Panc1 (cell line): ENCODE measurements at regions not wholly inside any gene's neighbourhood (a gene's known extent, or its start where the extent isn't known, plus 50 kb on each side); places are given as distances from the start of the nearest gene placed in this dataset.

Source experiments
- ATAC-seq: fragments of 200-7000 bp; cut with Tn5 transposase; 2 replicates; pipeline ENCODE4 v1.9.1; 2020; ENCODE audit warnings: mild to moderate bottlenecking, moderate library complexity
- BruUV-seq: library from RNA; stranded (reverse); fragments of 400-500 nt; replicated peaks from 2 replicates; lab custom pipeline; 2021; lab: Mats Ljungman, UMichigan
- CTCF ChIA-PET: fragments of 300-600 bp; sonication (Branson Sonifier 250); formaldehyde crosslinking; loops from one replicate; lab custom pipeline; 2022; ENCODE audit warnings: antibody characterized with exemption; lab: Charles Lee
- POLR2A ChIA-PET: fragments of 300-600 bp; sonication (Branson Sonifier 250); formaldehyde crosslinking; loops from one replicate; lab custom pipeline; 2022; ENCODE audit warnings: antibody characterized with exemption; lab: Charles Lee
- DNase-seq: peaks from one replicate; pipeline ENCODE4 v3.0.0-alpha.2; 2010; ENCODE audit warnings: low read depth, low spot score
- H3K27ac ChIP-seq: 2 replicates; pipeline ENCODE4 v1.5.1; 2011; ENCODE audit warnings: mild to moderate bottlenecking, low read length, inconsistent platforms
- H3K27me3 ChIP-seq: fragments of 200-500 bp; sonication (Bioruptor generic); 2 replicates; pipeline ENCODE4 v1.6.0; 2014; ENCODE audit warnings: low read length, inconsistent platforms; ENCODE audit not compliant: control insufficient read depth, insufficient read depth
- H3K36me3 ChIP-seq: fragments of 200-500 bp; sonication (Bioruptor generic); 2 replicates; pipeline ENCODE4 v1.5.1; 2014; ENCODE audit warnings: inconsistent platforms, mild to moderate bottlenecking, low read length, moderate library complexity; ENCODE audit not compliant: control insufficient read depth, insufficient read depth
- H3K4me1 ChIP-seq: 2 replicates; pipeline ENCODE4 v1.5.1; 2011; ENCODE audit warnings: inconsistent platforms, mild to moderate bottlenecking, low read length, moderate library complexity; ENCODE audit not compliant: control insufficient read depth, insufficient read depth
- H3K4me3 ChIP-seq, 2 experiments: 2 replicates each; pipeline ENCODE4 v1.5.1; 2011 to 2012; ENCODE audit warnings: low read depth in 2 of 2, low read length in 2 of 2, mild to moderate bottlenecking in 2 of 2, inconsistent platforms in 1 of 2, moderate library complexity in 1 of 2
- H3K9me3 ChIP-seq: fragments of 200-500 bp; sonication (Bioruptor generic); 2 replicates; pipeline ENCODE4 v1.5.1; 2014; ENCODE audit warnings: low read depth, mild to moderate bottlenecking, inconsistent platforms, low read length, moderate library complexity; ENCODE audit not compliant: control insufficient read depth, insufficient read depth
- CTCF ChIP-seq: fragments of 450-650 bp; IDR thresholded peaks from 2 replicates; pipeline ENCODE4 v1.5.1; 2017; ENCODE audit warnings: mild to moderate bottlenecking
- POLR2AphosphoS5 ChIP-seq: IDR thresholded peaks from 2 replicates; pipeline ENCODE4 v1.6.1; 2012; ENCODE audit warnings: mild to moderate bottlenecking, low read depth, low read length, moderate library complexity
- REST ChIP-seq, 2 experiments: IDR thresholded peaks; 2 replicates each; pipeline ENCODE4 v1.6.1; 2011 to 2012; ENCODE audit warnings: low read depth in 2 of 2, control low read depth in 1 of 2, low read length in 1 of 2, mild to moderate bottlenecking in 1 of 2, moderate library complexity in 1 of 2; ENCODE audit not compliant: insufficient read depth in 1 of 2
- SIN3A ChIP-seq: IDR thresholded peaks from 2 replicates; pipeline ENCODE4 v1.6.1; 2012; ENCODE audit warnings: low read depth, mild to moderate bottlenecking, low read length, moderate library complexity, borderline replicate concordance; ENCODE audit not compliant: insufficient read depth
- TCF7L2 ChIP-seq: IDR thresholded peaks from 2 replicates; pipeline ENCODE4 v1.6.1; 2011; ENCODE audit warnings: mild to moderate bottlenecking, low read depth, low read length, inconsistent platforms
- in situ Hi-C: cut with HindIII; loops from 2 replicates; pipeline ENCODE4 v1.10.0; 2016; ENCODE audit warnings: low sequenced_read_pairs, low pct_unique_long_range_greater_than_20kb
- intact Hi-C: fragments of 100-400 bp; cut with micrococcal nuclease; formaldehyde crosslinking; loops from one replicate; pipeline ENCODE4 v1.10.0; 2022; ENCODE audit not compliant: unreplicated experiment

- Histone ChIP-seq H3K27ac (no peak overlapping the region), H3K4me1 (no peaks in the 10 kb centered on the region), H3K4me3 (no peak overlapping the region), H3K27me3 (no peaks in the 10 kb centered on the region), H3K9me3 (no peaks in the 10 kb centered on the region), H3K36me3 (no peaks in the 10 kb centered on the region)
- intact Hi-C loops = no loop called here
- POLR2A ChIA-PET = no interaction called here
- TF ChIP-seq SIN3A (no peak), POLR2AphosphoS5 (no peak), REST (IDR thresholded peaks at IDR 0.05; ENCODE audit: insufficient read depth in 1 of 2, low read depth in 2 of 2, low read length in 1 of 2) (no peak), TCF7L2 (no peak), CTCF (no peak)
- BruUV-seq = no TSS peak
- ATAC-seq (no peak), DNase-seq (no peak)
- in situ Hi-C loops = no loop called here
- CTCF ChIA-PET = no interaction called here
Observed at GRCh38 chr18:40296717-40297413, 1658.2 kb upstream of the PIK3C3 start.

GRCh38 chr18:40292985-40293710, 1661.9 kb upstream of the PIK3C3 start:
- intact Hi-C loops = no loop called here
- CTCF ChIA-PET = interaction anchor here (0.6 kb wide), 1 partner anchor 133 kb away, joined by 6 read pairs; no protein-coding TSS in a partner anchor
- Histone ChIP-seq H3K27me3 (no peaks in the 10 kb centered on the region), H3K36me3 (no peaks in the 10 kb centered on the region), H3K27ac (no peak overlapping the region), H3K9me3 (no peaks in the 10 kb centered on the region), H3K4me1 (no peaks in the 10 kb centered on the region), H3K4me3 (no peak overlapping the region)
- DNase-seq (no peak), ATAC-seq (no peak)
- POLR2A ChIA-PET = no interaction called here
- no TSS peak for BruUV-seq
- TF ChIP-seq SIN3A (no peak), CTCF (no peak), TCF7L2 (no peak), REST (IDR thresholded peaks at IDR 0.05; ENCODE audit: insufficient read depth in 1 of 2, low read depth in 2 of 2, low read length in 1 of 2) (no peak), POLR2AphosphoS5 (no peak)
- in situ Hi-C loops = no loop called here
